MG63 (cell line): ENCODE measurements at regions not wholly inside any gene's neighbourhood (a gene's known extent, or its start where the extent isn't known, plus 50 kb on each side); places are given as distances from the start of the nearest gene placed in this dataset.

Experiments
- DNase-seq: peaks from one replicate; pipeline ENCODE4 v3.0.0-alpha.2; 2020
- H3K27me3 ChIP-seq: fragments of 250-450 bp; sonication (Bioruptor Pico); 2 replicates; pipeline ENCODE4 v1.5.1; 2020; ENCODE audit warnings: mild to moderate bottlenecking, moderate library complexity
- H3K36me3 ChIP-seq: fragments of 250-450 bp; sonication (Bioruptor Pico); 2 replicates; pipeline ENCODE4 v1.5.1; 2020; ENCODE audit warnings: mild to moderate bottlenecking, moderate library complexity
- H3K4me3 ChIP-seq: fragments of 250-450 bp; sonication (Bioruptor Pico); 2 replicates; pipeline ENCODE4 v1.5.1; 2020; ENCODE audit warnings: mild to moderate bottlenecking, moderate library complexity
- H3K9me3 ChIP-seq: fragments of 250-450 bp; sonication (Bioruptor Pico); 2 replicates; pipeline ENCODE4 v1.5.1; 2020; ENCODE audit warnings: mild to moderate bottlenecking, moderate library complexity

DNA sequence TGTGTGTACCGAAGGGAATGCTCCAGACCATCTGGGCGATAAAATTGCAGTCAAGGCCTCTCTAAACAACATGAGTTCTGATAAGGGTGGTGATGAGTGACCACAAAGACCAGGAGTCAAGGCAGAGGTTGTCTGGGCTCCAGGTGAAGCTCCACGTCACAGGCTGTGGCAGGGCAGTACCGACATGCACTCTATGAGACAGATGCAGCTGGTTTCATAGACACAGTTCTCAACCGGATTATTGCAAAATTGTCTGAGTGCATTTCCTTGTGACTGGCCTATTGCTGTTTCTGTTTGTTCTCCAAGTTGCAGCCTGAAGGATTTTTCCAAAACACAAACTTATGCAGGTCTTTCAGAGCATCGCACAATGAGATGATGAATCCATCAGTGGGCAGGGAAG is 157.5 kb upstream of the HES1 start:
- Histone ChIP-seq H3K36me3 (no peaks in the 10 kb centered on the region), H3K9me3 (no peaks in the 10 kb centered on the region), H3K4me3 (no peak overlapping the region), H3K27me3 (no peaks in the 10 kb centered on the region)
- no peak for DNase-seq

DNA sequence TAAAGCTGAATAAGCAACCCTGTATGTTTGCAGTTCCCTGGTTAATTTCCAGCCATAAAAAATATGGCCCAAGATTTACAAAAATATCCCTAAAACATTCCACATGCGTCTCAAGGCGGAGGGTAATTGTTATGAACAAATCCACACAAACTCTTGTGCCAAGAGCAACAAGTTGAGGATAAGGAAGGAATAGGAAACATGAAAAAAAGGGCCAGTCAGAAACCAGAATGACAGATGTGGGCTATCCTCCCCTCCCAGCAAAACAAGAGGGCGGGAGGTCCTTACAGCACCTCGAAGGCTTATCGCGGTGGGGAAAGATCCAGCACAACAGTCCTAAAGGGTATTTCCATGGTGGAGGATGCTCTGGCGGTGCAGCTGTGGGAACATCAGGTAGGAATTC is 155.6 kb upstream of the HES1 start:
- Histone ChIP-seq H3K4me3 (no peak overlapping the region), H3K27me3 (no peaks in the 10 kb centered on the region), H3K9me3 (no peaks in the 10 kb centered on the region), H3K36me3 (no peaks in the 10 kb centered on the region)
- no peak for DNase-seq

DNA sequence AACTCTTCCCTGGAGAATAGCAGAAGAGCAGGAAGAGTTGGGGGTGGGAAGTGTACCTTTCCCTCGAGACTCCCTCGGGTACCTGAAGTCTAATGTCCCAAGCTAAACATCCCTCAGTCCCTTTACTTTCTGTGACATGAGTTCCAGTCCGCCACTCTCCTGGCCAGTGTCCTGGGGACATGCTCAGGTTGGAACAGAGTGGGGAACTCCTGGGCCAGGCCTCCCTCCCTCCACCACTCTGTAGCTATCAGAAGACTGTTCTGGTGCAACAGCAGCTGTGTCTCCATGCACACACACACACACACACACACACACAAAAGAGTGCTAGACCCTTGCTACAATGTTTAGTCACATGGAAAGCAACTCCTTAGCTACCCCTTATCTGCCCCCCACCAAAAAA is 155.0 kb upstream of the HES1 start:
- H3K27me3 ChIP-seq = no peaks in the 10 kb centered on the region
- H3K4me3 ChIP-seq = no peak overlapping the region
- DNase-seq = no peak
- H3K36me3 ChIP-seq = no peaks in the 10 kb centered on the region
- no peaks in the 10 kb centered on the region for H3K9me3 ChIP-seq

DNA sequence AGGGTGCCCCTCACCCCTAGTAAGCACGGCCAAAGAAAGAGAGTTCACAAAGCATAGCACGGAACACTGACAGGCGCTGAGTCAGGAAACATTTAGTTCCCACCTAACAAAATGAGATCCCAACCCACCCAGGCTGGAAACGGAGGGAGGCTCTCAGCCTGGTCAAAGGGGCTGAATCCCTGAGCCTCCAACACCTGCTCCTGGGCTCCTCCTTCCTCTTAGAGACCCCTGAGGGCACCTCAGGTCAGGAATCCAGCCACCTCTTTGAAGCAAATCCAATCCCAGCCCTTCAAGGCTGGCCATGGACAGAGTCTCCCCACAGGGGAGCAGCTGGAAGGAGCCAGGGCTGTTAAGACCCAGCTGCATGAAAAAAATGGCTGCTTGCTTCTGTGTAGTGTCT is 154.4 kb upstream of the HES1 start:
- DNase-seq = no peak
- no peaks in the 10 kb centered on the region for H3K9me3 ChIP-seq
- no peak overlapping the region for H3K4me3 ChIP-seq
- no peaks in the 10 kb centered on the region for H3K27me3 ChIP-seq
- no peaks in the 10 kb centered on the region for H3K36me3 ChIP-seq

DNA sequence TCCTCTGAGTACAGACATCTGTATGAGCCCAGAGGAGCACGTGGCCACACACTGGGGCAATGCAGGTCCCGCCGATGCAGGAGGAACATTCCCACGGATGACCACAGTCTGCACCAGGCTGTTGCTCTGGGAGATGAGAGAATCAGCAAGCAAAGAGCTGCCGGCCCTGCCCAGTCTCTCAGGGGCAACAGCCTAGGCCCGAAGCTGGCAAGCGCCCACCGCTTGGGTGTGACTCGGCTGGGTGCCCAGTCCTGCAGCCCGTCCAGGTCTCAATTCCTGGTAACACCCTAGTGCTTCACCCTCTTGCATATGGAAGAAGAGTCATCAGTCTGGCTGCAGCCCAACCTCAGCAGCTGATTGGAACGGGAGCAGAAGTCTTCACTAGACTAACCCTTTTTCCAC is 153.7 kb upstream of the HES1 start:
- Histone ChIP-seq H3K9me3 (no peaks in the 10 kb centered on the region), H3K4me3 (no peak overlapping the region), H3K36me3 (no peaks in the 10 kb centered on the region), H3K27me3 (no peaks in the 10 kb centered on the region)
- DNase-seq = peak; percentile 97

DNA sequence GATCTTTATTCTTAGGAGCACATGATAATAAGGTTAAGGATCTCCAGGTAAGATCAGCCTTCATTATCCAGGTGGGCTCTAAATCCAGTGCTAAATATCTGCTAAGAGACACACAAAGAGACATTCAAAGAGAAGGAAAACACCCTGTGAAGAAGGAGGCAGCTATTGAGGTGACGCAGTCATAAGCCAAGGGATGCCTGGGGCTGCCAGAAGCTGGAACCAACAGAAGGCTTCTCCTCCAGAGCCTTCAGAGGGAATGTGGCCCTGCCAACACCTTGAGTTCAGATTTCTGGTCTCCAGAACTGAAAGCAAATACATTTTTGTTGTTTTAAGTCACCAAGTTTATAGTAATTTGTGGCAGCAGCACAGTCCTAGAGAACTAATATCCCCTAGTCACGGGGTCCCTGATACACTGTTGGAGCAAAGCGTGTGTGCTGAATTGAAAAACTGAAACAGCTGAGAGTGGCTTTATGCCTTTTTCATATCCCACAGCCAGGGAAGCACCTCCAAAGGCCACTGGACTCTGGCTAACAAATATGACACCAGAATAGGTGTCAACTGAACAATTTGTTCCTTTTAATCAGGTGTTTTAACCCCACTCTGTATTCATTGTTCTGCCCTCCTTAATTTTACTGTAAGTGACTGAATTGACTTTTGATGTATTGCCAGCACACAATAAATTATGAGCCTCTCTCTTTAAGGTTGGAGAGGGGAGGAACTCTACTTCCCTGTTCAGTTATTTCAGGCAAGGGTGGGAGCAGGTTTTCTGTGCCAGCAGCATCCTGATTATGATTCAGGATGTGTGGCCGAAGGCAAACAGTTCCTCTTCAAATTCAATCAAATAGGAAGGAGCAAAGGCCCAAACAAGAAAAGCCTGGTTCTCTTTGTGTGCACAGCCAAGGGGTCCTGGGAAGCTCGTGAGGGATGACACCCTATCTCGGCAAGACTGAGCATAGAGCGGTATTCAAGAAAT is 151.8 kb upstream of the HES1 start:
- no peaks in the 10 kb centered on the region for H3K36me3 ChIP-seq
- no peaks in the 10 kb centered on the region for H3K27me3 ChIP-seq
- no peak for DNase-seq
- H3K9me3 ChIP-seq = no peaks in the 10 kb centered on the region
- no peak overlapping the region for H3K4me3 ChIP-seq

DNA sequence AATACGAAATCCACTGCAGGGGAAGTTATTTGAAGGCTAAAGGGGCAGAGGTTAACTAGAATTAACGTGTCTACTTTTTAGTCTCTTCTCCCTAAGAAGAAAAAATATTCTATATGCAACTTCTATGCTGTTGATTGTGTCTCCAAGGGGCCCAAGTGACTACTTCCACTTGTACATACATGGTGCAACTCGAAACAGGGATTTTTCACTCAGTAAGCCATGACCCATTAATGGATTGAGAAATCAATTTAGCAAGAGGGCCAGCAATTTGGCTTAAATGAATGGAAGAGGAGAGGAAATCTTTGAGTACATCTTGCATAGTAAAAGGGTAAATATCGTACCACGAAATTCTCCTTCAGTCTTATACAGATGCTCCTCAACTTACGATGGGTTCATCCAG is 151.1 kb upstream of the HES1 start:
- no peak overlapping the region for H3K4me3 ChIP-seq
- H3K9me3 ChIP-seq = no peaks in the 10 kb centered on the region
- DNase-seq = no peak
- no peaks in the 10 kb centered on the region for H3K27me3 ChIP-seq
- H3K36me3 ChIP-seq = no peaks in the 10 kb centered on the region

DNA sequence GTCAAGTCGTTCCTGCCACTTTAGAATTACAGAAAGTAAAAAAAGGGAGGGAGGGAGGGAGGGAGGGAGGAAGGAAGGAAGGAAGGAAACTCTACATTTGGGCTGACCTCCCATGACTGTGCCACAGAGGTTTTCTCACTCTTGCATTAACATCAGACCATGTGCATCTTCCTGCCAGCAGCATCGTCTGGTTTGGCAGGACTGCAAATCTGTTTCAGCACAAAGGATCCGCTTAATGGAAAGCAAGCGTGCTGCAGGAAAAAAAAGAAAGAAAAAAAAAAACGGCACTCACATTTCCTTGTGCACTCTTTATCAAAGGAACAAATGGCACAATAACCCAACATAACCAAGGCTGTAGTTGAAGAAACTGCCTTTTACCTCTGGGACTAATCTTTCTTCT is 148.8 kb upstream of the HES1 start:
- DNase-seq = peak; percentile 57
- no peaks in the 10 kb centered on the region for H3K9me3 ChIP-seq
- no peaks in the 10 kb centered on the region for H3K36me3 ChIP-seq
- H3K27me3 ChIP-seq = no peaks in the 10 kb centered on the region
- H3K4me3 ChIP-seq = no peak overlapping the region

DNA sequence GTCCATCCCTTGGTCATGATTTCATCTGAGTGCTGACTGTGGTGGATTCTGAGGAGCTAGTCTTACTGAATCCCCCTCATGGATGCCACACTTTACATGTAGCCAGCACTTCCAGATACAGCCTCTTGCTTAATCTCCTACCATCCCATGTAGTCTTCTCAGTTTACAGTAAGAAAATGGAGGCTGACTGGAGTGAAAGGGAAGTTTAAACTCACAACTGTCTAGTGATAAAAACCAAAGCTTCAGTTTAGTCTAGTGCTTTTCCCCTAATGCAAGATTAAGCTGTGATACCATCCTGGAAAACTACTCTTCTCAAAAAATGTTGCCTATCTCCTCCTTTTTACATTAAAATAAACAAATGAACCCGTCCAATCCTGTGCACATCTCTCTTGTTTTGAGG is 146.8 kb upstream of the HES1 start:
- H3K27me3 ChIP-seq = no peaks in the 10 kb centered on the region
- no peak overlapping the region for H3K4me3 ChIP-seq
- DNase-seq = no peak
- H3K9me3 ChIP-seq = no peaks in the 10 kb centered on the region
- H3K36me3 ChIP-seq = no peaks in the 10 kb centered on the region

DNA sequence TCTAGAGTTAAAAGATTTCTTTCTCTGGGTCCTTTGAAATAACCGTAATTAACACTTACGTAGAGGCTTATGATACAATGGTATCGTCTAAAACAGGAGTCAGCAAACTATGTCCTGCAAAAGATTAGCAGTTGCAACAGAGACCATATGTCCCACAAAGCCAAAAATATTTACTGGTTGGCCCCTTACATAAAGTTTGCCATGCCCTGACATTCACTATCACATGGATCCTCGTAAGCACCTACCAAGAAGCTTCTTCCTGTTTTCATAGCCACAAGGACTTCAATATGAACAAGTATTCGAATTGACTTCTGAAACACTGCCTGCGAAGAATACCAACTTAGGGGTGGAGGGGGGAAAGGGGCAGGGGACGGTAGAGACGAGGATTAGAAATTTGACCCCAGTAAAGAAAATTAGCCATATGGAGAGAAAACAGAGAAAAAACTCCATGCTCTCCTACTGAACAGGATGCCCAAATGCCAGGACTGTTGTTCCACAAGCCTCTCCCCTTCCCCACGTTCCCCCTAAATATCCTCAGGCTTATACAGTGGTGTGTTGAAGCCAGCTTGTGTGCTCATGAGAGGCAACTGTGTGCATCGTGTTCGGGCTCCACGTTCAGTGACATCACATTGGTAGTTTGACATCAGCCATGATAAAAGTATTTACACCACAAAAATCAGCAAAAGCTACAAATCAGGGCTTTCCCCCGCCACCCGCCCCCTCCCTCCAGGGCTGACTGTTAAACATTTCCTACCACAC is 144.1 kb upstream of the HES1 start:
- Histone ChIP-seq H3K4me3 (no peak overlapping the region), H3K9me3 (no peaks in the 10 kb centered on the region), H3K27me3 (no peaks in the 10 kb centered on the region), H3K36me3 (no peaks in the 10 kb centered on the region)
- no peak for DNase-seq

DNA sequence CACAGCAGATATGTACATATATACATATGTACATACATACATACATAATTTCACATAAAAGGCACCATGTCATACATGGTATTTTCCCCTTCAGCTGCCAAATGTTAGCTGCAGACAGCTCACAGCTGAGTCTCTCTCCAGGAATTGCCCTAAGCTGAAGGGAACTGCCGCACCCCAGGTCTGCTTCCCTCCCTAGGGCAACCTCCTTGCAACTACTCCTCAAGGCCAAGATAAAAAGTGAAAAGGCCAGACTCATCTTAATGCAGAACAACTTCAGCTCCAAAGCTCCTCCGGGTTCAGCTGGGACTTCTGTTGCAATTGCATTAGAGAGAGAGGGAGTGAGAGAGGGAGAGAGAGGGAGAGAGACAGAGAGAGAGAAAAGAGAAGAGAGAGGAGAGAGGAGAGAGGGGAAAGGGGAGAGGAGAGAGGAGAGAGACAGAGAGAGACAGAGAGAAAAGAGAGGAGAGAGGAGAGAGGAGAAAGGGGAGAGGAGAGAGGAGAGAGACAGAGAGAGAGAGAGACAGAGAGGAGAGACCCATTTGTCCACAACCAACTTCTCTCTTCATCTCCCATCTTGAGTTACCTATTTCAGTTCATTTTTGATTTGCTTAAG is 143.4 kb upstream of the HES1 start:
- Histone ChIP-seq H3K36me3 (no peaks in the 10 kb centered on the region), H3K4me3 (no peak overlapping the region), H3K9me3 (no peaks in the 10 kb centered on the region), H3K27me3 (no peaks in the 10 kb centered on the region)
- no peak for DNase-seq

DNA sequence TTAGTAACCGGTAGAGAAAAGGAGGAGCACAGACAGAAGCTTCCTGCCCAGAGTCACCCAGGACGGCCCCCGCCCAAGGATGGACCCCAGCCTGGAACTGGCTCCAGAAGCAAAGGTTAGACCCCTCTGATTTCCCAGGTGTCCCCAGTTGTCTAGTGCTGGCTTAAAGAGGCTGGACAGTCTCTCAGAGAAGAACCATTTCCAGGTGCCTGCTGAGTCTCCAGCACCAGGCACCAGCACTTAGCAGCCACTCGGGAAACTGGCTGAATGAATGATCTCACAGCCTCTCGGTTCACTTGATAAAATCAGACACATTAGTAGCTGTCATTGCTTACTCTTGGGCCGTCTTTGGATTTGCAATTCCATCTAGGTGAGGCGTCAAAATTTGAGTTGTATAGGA is 139.7 kb upstream of the HES1 start:
- no peaks in the 10 kb centered on the region for H3K27me3 ChIP-seq
- no peaks in the 10 kb centered on the region for H3K36me3 ChIP-seq
- DNase-seq = no peak
- H3K9me3 ChIP-seq = no peaks in the 10 kb centered on the region
- no peak overlapping the region for H3K4me3 ChIP-seq

DNA sequence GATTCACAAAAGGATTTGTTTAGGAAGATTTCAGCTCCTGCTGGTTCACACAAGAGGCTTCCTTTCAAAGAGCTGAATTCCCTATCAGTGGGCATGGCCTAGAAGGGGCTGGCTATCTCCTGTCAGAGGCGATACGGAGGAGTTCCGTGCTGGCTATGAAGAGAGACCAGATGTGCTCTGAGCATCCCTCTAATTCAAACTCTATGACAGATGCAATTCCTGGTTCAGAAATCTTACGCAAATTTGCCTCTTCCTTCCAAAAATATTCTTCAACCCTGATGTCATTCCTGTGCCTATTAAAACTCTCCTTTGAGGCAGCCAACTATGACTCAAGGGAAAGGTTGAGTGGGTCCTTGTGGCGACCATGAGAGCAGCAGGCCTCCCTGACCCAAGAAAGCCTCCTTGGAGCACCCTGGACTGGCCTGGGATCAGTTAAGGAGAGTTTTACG is 139.3 kb upstream of the HES1 start:
- DNase-seq = no peak
- Histone ChIP-seq H3K36me3 (no peaks in the 10 kb centered on the region), H3K9me3 (no peaks in the 10 kb centered on the region), H3K4me3 (no peak overlapping the region), H3K27me3 (no peaks in the 10 kb centered on the region)

DNA sequence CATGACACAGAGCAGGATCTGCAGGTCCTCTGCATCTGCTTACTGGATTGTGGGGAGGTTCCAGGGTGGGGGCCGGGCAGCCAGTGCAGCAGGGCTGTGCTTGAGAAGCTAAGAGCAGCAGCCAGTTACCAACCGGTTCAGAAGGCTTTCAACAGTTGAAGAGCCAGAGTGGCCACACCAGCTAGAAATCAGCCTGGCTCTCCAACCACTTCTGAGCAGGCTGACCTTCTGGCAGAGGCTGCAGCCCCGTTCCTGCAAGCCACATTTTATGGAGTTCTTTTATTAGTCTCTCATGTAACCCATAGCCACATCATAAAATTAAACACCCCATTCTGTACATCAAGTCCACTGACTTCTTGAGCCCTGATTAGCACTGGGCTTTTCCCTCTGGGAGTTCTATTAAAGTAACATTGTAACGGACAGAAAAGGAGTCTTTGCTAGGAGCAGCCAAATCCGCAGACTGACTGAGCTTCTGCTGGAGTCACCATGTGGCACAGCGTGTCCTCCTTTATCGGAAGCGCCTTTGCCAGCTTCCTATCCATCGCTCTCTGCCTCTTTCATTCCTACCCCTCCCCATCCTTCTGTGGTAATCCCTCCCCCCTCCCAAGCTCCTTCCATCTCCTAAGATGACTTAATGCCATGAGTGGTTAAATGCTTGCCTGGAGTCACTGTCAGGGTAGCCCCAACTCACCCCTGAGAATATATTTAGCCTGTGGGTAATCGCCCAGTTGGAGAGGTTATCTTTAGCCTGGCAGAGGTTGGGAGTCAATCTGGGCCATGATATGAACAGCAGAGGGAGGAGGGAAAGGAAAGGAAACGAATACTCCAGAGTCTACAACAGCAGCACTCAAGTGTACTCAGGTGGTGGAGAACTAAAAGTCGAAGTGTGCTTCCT is 138.5 kb upstream of the HES1 start:
- no peak overlapping the region for H3K4me3 ChIP-seq
- H3K9me3 ChIP-seq = no peaks in the 10 kb centered on the region
- H3K36me3 ChIP-seq = no peaks in the 10 kb centered on the region
- H3K27me3 ChIP-seq = no peaks in the 10 kb centered on the region
- no peak for DNase-seq

DNA sequence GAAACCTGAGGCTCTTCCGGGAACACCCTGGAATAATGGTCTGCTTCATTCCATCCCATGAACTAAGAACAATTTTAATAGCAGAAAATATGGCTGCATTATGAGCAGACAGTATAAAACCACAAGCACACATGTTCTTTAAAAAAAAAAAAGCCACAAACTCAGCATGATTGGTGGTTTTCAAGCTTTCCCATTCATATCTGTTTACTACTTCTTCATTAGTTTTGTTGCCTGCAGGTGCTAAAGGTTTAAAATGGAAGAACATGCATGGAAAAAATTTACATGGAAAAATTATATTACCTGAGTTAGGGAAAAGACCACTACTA is 137.9 kb upstream of the HES1 start:
- H3K4me3 ChIP-seq = no peak overlapping the region
- no peaks in the 10 kb centered on the region for H3K36me3 ChIP-seq
- no peak for DNase-seq
- no peaks in the 10 kb centered on the region for H3K9me3 ChIP-seq
- H3K27me3 ChIP-seq = no peaks in the 10 kb centered on the region

DNA sequence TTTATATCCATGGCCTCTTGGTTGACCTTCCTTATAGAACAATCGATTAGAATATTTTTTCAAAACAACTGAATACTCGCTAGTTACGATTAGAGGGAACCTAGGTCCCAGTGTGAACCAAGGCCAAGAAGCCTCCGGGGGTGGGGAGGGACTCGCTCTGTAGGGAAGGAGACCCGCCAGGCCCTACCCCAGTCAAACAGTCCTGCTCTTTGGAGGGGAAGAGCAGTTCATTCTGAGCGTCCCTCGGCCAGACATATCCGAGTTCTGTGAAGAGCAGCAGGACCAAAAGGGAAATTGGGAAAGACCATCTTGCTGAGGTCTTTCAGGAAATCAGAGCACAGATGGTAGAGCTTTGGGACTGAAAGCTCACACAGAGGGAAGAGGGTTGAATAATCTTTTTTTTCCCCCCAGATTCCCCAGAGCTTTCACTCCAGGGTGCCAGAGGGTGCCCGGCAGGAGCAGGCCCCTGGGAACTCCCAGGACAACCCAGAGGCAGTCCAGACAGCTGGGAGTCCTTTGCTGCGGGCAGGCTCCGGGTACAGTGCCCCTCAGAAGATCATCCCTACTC is 137.2 kb upstream of the HES1 start:
- DNase-seq = no peak
- Histone ChIP-seq H3K4me3 (no peak overlapping the region), H3K9me3 (no peaks in the 10 kb centered on the region), H3K27me3 (no peaks in the 10 kb centered on the region), H3K36me3 (no peaks in the 10 kb centered on the region)
